Astrocyte (in vitro differentiated cells and primary cell): ENCODE measurements at regions not wholly inside any gene's neighbourhood (a gene's known extent, or its start where the extent isn't known, plus 50 kb on each side); places are given as distances from the start of the nearest gene placed in this dataset.

Experiments used
- CTCF ChIP-seq: IDR thresholded peaks from 2 replicates; pipeline ENCODE4 v1.5.1; 2011; ENCODE audit warnings: low read depth, mild to moderate bottlenecking, inconsistent platforms, low read length, moderate library complexity; ENCODE audit not compliant: insufficient read depth
- EZH2 ChIP-seq: IDR thresholded peaks from 2 replicates; pipeline ENCODE4 v1.6.1; 2012; ENCODE audit warnings: mild to moderate bottlenecking, low read length, inconsistent platforms; ENCODE audit not compliant: insufficient read depth

- TF ChIP-seq CTCF: no peak
- TF ChIP-seq EZH2: no peak
Observed at GRCh38 chr1:80349218-80349617, 1342.7 kb upstream of the ADGRL4 start.
